ENCODE measurements at regions not wholly inside any gene's neighbourhood (a gene's known extent, or its start where the extent isn't known, plus 50 kb on each side); places are given as distances from the start of the nearest gene placed in this dataset.
A peak's percentile ranks its signal among the peaks of the same experiment; 100 is the strongest.

DNA sequence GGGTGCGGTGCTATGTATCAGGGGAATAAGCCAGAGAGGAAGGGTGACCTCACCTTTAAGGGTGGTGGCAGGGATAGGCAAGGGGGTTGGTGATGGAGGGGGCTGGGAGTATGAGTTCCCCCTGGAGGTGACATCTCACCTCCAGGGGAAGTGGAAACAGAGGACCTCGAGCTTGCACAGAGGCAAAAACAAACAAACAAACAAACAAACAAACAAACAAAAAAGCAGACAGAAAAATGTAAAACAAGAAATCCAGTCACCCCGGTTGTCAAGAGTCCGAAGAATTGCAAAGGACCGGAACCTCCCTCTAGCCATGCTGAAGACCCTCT, 112.2 kb upstream of the MYL2 start:
- Histone ChIP-seq H2BK15ac (ENCODE audit: low read length) (no peak overlapping the region), H3K4me1 (replicated peaks in 1 of 4; ENCODE audit: control insufficient read depth in 3 of 4, insufficient read depth in 4 of 4, low read length in 3 of 4) (peaks cover 7 to 23% (median 15%) of the 10 kb centered on the region in 4 experiments), H3K23ac (ENCODE audit: insufficient read length) (no peak overlapping the region), H2BK12ac (ENCODE audit: low read depth, low read length) (no peak overlapping the region), H2BK20ac (ENCODE audit: low read length) (no peak overlapping the region), H3K27me3 (replicated peaks in 1 of 4; ENCODE audit: control insufficient read depth in 3 of 4, extremely low read depth in 1 of 4, insufficient read depth in 3 of 4, low read length in 3 of 4) (peaks cover 0 to 25% (median 16%) of the 10 kb centered on the region in 4 experiments; a peak in 5 of 7 replicates), H3K23me2 (ENCODE audit: low read depth, low read length) (peaks cover 16% of the 10 kb centered on the region; the same call in 1 of the 2 replicates), H3K36me3 (ENCODE audit: control insufficient read depth in 2 of 4, insufficient read depth in 4 of 4, low read length in 3 of 4) (no peaks in the 10 kb centered on the region), H3K4me2 (ENCODE audit: insufficient read depth in 1 of 2, low read depth in 2 of 2, low read length in 2 of 2) (peak overlapping the region; percentile 78 to 98), H2AK5ac (ENCODE audit: low read depth, low read length) (no peak overlapping the region), H4K8ac (ENCODE audit: extremely low read depth, insufficient read depth, low read length) (no peak overlapping the region), H3K14ac (ENCODE audit: insufficient read length) (no peak overlapping the region), H2BK5ac (ENCODE audit: low read depth, low read length) (no peak overlapping the region), H3K79me1 (ENCODE audit: low read depth, low read length) (0 out of 2 replicates have a peak, but pooled peaks cover 2% of the 10 kb centered on the region), H3K79me2 (ENCODE audit: control insufficient read depth in 1 of 2, insufficient read depth in 2 of 2, low read length in 2 of 2) (peaks cover 0 to 8% of the 10 kb centered on the region in 2 experiments; a peak in 1 of 4 replicates), H3K4ac (replicated peaks; ENCODE audit: insufficient read length, low read depth, low read length) (no peak overlapping the region), H3K4me3 (ENCODE audit: extremely low read depth in 1 of 4, insufficient read depth in 2 of 4, low read depth in 3 of 4, low read length in 4 of 4) (peak overlapping the region in 1 of 4 experiments; percentile 90; a peak in 2 of 8 replicates), H4K20me1 (replicated peaks in 1 of 2; ENCODE audit: control insufficient read depth in 1 of 2, insufficient read depth in 2 of 2, low read length in 2 of 2) (peaks cover 2 to 3% of the 10 kb centered on the region in 2 experiments), H2BK120ac (replicated peaks; ENCODE audit: low read depth, low read length) (no peak overlapping the region), H2AFZ (ENCODE audit: low read length) (no peak overlapping the region), H3K9ac (replicated peaks in 1 of 4; ENCODE audit: extremely low read depth in 1 of 4, low read depth in 3 of 4, low read length in 3 of 4) (no peak overlapping the region), H3K27ac (ENCODE audit: low read depth, low read length) (no peak overlapping the region), H3K18ac (ENCODE audit: extremely low read depth, low read length) (no peak overlapping the region), H4K91ac (replicated peaks; ENCODE audit: insufficient read length, low read length) (no peak overlapping the region), H3K9me3 (ENCODE audit: insufficient read depth in 2 of 2, low read depth in 1 of 2, low read length in 1 of 2) (no peaks in the 10 kb centered on the region), H4K5ac (ENCODE audit: insufficient read length, low read depth, low read length) (no peak overlapping the region), H3K56ac (replicated peaks; ENCODE audit: insufficient read length, low read depth, low read length) (no peak overlapping the region)
- ChIA-PET POLR2A (ENCODE audit: partially characterized antibody) (no interaction called here), CTCF (ENCODE audit: partially characterized antibody) (interaction anchor here (0.6 to 2.3 kb wide), 21 partner anchors 9 to 395 kb away, joined by 3 to 10 read pairs (median 3); no protein-coding TSS in a partner anchor)
- no peak for DNase-seq (ENCODE audit: low read depth in 1 of 2, low spot score in 2 of 2)
- no peak for TF ChIP-seq JUND (IDR thresholded peaks at IDR 0.05; ENCODE audit: low read length)
- TF ChIP-seq ZNF274 (IDR thresholded peaks at IDR 0.05; ENCODE audit: borderline replicate concordance, extremely low read depth, low read length), result no peak
- TF ChIP-seq KDM4A (IDR thresholded peaks at IDR 0.05; ENCODE audit: low read depth, low read length, severe bottlenecking), result no peak
- TF ChIP-seq TAF7 (optimal IDR thresholded peaks at IDR 0.05; ENCODE audit: borderline replicate concordance, low read depth, low read length), result no peak
- TF ChIP-seq SP4 (IDR thresholded peaks at IDR 0.05; ENCODE audit: low read length), result no peak
- no peak for TF ChIP-seq JUN (IDR thresholded peaks at IDR 0.05; ENCODE audit: low read depth, low read length)
- no peak for TF ChIP-seq YY1 (IDR thresholded peaks at IDR 0.05; ENCODE audit: low read depth, low read length)
- TF ChIP-seq SP2 (IDR thresholded peaks at IDR 0.05; ENCODE audit: low read length), result no peak
- no peak for FAIRE-seq
- 64% methylated on average over 5 of the region's 5 CpGs; no CpG with 5 or more reads in 1 of the 2 experiments for WGBS, 2 experiments (ENCODE audit: extremely low coverage in 1 of 2, insufficient coverage in 1 of 2, insufficient read length in 1 of 2, insufficient replicate concordance in 2 of 2, low coverage in 1 of 2, low lambda C conversion rate in 2 of 2, missing lambda C conversion rate in 1 of 2)
